SIG-M5 treated with dmso at 0.1 percent for 504 hours (cell line): ENCODE measurements at regions not wholly inside any gene's neighbourhood (a gene's known extent, or its start where the extent isn't known, plus 50 kb on each side); places are given as distances from the start of the nearest gene placed in this dataset.
A peak's percentile ranks its signal among the peaks of the same experiment; 100 is the strongest.

Experiments used
- DNase-seq: peaks from one replicate; lab custom pipeline; 2025; ENCODE audit not compliant: unreplicated experiment; lab: John Stamatoyannopoulos, UW

DNA sequence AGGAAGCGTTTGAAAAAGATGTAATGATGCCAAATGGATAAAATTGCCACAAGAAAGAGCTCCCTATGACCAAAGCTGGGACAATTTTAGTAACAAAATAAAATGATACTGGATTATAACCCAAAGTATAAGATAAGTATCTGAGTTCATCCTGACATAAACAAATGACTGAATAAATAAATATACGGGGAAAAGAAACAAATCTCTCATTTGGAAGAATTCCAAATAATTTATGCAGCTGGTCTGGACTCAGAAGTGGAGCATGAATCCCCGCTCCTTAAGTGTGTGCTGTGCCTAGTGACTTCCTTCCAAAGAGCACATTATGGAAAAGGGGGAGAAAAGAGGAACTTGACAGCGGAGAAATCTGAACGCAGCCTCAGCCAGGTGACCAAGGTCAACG, 186.2 kb downstream of the RAMP3 start:
- no peak for DNase-seq

DNA sequence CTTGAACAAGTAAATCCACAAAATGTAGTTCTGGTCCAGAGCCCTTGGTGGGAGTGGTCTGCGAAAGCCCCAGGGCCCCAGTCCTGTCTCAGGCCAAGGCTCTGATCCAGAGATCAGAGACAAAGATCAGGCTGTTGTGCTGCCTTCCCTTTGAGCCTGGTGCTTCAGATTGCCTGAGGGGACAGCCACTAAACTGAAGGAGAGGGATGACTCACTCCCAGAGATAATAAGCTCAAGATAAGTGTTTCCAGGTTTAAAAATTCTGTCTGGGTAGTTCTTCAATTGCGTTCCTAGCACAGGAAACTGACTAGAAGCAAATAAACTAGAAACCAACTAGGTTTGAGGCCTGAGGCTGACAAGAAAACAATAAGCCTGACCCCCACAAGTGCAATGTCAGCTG, 190.2 kb downstream of the RAMP3 start:
- DNase-seq = peak; percentile 34

DNA sequence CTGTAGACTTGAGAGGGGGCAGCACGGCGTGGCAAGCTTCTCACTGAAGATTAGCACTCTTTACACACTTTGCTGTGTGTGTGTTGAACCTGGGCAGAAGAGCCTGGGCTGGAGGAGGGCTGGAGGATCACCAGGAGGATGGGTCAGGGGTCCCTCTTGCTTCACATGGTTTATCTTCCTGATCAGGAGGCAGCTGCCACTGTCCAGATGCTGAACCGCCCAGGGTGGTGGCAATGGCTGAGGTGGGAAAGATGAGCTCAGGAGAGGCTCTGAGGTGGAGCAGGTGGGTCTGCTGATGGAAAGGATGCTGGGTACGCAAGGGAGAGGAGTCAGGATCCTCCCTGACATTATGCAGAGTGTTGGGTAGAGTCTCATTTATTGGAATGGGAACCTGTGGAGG, 191.5 kb downstream of the RAMP3 start:
- DNase-seq = no peak

DNA sequence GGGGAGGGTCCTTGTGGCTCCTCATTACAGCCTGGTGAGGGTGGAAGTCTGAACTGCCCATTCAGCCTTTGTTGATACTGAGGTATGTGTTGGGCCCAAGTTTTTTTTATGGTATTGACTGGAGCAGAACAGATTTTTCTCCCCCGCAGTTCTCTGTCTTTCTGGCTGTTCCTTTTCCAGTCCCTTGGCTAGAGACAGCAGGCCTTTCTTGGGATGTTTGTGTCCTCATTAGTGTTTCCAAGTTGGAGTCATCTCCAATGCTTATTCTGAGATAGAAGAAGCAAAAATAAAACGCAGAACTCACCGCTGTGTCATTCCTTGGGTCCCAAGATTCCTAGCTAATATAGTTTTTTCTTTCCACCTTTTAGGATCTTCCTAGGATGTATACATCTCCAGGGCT, 193.3 kb downstream of the RAMP3 start:
- DNase-seq = no peak

DNA sequence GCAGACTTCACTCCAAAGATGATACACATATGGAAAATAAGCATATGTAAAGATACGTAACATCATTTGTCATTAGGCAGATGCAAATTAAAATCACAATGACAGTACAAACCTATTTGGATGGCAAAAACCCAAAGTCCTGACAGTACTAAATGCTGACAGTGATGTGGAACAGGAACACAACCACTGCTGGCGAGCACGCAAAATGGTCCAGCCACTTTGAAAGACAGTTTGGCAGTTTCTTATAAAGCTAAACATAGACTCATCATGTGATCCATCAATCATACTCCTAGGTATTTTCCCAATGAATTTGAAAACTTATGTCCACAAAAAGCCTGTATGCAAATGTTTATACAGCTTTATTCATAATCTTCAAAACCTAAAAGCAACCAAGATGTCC, 200.7 kb downstream of the RAMP3 start:
- DNase-seq = no peak

DNA sequence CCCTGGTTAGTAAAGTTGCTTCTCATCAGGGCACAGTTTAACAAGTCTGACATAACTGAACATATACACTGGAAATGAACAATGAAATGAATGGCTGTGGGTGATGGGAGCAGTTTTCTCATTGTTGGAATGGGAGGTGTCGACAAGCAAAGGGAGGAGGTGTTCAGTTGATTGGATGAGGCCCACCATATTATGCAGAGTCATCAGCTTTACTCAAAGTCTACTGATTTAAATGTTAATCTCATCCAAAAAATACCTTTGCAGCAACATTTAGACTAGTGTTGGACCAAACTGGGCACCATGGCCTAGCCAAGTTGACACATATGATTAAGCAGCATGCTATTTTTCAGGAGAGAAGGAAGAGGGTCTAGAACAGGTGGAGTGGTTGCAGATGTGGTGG, 201.7 kb downstream of the RAMP3 start:
- no peak for DNase-seq

DNA sequence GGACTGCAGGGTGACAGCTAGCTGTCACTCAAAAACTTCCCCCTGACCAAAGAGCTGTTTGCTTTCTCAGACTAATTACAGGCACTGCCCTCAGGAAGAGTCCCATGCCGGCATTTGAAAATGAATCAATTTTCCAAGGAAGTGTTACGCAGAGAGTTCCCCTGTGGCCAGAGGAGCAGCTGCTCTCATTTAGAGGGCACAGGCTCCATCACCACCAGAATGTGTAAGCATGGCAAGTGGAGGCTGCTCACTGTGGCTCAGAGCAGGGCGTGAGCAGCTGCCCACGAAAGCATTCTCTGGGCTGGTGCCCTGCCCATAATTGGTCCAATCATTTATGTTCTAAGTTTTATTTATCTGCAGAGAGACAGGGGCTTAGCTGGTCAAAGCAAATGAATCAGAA, 202.2 kb downstream of the RAMP3 start:
- DNase-seq = no peak

DNA sequence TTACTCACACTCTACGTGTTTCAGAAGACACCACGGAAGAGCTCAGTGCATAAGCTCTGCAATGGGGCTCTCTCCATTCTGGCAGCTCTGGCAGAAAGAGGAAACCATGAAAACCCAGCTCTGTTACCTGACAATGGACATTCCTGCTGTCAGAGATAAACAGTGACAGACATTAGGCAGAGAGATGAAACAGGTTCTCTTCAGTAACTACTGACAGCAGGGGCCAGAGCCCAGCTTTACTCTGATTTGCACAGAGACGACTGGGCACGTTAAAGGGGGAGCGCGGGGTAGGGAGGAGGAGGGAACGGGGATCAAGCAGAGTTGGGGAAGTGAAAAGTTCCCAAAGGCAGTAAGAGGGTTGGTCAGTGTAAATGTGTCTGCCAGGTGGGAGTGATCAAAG, 206.1 kb downstream of the RAMP3 start:
- no peak for DNase-seq

DNA sequence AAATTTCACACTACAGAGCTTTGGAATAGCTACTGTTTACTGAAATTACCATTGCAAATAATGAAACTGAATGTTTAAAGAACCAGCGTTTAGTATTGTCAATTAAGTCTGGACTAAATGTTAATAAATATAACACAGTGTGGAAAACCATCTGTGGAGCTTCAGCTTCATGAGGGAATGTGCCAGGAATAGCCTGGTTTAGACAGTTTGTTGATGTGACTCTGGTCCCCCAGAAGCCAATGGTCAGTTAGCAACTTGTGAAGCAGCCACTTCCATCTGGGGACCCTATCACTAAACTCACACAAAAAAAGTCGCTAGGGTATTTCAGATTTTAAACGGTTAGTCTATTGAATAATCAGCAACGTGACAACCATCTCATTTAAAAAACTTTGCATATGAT, 207.8 kb downstream of the RAMP3 start:
- DNase-seq = no peak

DNA sequence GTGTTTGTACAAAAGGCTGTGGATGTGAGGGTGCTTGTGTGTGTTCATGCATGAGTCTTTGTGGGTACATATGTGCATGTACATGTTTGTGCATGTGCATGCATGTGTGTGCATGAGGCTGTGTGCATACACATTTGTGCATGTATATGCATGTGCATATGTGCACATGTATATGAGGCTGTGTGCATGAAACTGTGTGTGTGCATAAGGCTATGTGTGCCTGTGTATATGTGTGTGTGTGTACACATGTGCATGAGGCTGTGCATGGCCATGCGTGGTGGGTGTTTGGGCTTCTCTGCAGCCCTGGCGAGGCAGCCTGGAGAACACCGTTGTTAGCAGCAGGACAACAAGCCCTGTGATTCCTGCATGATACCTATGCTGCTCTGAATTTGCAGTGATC, 207.7 kb upstream of the ADCY1 start:
- DNase-seq = no peak

DNA sequence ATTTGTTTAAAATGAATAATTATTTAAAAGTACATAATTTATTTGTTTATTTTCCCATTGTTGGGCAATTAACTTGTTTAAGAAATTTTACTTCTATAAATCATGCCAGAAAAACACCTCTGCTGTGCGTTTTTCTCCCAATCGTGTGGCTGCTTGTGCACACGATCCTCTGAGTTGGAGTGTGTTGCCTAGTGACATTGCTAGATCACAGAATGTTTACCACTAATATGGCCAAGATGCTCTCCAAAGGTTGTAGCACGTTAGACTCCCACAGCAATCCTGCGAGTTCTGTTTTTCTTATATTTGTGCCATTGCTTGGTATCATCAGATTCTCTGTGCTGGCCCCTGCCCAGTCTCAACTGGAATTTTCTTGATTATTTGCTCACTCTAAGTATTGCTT, 207.1 kb upstream of the ADCY1 start:
- DNase-seq = no peak

DNA sequence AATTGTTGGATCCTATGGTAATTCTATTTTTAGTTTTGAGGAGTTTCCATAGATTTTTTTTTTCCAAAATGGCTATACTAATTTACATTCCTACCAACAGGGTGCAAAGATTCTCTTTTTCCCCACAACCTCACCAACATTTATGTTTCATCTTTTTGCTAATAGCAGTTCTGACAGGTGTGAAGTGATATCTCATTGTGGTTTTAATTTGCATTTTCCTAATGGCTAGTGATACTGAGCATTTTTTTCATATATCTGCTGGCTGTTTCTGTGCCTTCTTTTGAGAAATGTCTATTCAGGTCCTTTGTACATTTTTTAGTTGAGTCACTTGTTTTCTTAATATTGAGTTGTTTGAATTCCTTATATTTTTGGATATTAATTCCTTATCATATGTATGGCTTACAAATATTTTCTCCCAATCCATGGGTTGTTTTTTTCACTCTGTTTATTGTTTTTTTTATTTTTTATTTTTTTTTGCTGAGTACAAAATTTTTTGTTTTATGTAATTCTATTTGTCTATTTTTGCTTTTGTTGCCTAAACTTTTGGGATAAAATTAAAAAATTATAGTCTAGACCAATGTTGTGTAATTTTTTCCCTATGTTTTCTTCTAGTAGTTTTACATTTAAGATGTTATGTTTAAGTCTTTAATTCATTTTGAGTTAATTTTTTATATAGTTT, 205.9 kb upstream of the ADCY1 start:
- no peak for DNase-seq

DNA sequence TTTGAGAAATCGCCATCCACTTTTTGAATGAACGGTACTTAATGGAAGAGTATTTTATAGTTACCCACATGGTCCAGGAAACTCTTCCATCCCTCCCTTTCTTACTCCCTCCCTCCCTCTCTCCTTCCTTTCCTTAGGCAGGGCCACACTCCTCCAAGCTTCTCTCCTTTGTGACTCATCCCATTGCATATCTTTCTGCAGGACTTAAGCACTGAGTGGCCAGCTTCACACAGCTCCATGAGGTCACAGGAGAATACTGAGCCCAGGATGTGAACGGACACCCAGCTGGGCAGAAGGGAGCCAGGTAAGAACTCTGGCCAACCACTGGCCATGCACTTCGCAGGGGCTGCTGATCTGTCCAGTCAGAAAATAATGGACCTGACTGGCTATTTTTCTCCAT, 189.7 kb upstream of the ADCY1 start:
- DNase-seq = no peak

DNA sequence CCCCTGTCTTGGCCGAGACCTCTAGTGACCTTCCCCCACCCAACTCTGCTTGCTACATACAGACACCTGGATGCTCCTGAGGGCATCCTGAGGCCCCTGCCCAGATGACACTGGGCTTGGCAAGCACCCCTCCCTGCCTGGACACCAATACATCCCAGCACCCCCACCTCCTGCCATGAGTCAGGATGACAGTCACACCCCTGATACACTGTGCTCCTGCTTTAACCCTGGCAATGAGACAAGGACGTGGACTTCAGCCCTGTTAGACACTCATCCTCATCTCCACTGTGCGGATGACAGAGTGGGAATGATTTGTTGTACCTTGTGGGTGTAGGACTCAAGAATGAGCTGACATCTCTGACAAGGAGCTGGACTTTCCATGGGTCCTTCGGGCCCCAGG, 186.3 kb upstream of the ADCY1 start:
- DNase-seq = no peak

DNA sequence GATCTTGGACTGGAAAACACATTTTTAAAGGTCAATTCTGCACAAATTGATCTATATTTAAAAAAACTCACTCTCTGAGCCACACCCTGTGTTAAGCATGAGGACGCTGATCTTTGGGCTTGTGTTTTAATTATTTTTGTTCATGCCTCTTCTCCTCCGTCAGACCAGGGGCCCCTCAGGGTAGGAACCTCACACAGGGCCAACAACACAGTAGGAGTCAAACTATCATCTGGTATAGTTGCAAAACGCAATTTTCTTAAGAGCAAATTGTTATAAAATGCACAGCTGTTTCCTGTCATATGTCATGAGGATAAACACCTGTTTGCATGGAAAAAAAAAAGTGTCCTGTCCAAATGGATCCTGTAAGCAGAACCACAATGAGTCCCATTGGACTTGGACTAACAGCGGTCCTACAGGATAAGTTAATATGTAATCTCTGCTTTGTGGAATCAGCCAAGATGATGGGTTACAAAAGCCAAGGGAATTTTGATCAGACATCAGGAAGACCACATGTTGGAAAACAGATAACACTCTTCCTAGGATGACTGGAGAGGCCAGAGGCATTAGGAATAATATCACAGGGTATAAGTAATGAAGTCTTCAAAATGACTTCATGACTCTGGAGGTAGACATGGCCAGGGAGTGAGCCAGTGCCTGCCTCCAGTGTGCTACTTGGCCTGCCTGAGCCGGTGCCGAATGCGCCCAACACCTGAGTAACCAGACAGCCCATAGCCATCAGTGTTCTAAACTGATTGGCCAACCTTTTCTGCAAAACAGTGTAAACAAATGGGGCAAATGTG, 184.9 kb upstream of the ADCY1 start:
- no peak for DNase-seq

DNA sequence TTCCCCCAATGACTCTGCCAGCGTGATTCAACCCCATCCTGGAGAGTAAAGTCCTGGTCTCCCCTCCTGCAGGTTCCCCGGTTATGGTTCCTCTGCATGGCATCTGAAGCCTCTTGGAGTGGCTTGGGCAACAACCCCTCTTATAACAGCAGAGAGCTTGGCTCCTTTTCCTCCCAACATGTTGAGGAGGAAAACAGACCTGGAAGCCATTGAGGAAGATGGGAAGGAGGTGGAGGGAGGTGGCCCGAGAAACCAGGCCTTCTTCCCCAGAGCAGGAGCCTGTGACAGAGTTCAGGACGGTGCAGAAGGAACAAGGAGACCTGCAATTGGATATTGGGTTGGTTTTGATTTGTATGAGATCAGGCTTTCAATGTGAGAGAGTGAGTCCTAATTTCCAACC, 184.0 kb upstream of the ADCY1 start:
- DNase-seq = no peak

DNA sequence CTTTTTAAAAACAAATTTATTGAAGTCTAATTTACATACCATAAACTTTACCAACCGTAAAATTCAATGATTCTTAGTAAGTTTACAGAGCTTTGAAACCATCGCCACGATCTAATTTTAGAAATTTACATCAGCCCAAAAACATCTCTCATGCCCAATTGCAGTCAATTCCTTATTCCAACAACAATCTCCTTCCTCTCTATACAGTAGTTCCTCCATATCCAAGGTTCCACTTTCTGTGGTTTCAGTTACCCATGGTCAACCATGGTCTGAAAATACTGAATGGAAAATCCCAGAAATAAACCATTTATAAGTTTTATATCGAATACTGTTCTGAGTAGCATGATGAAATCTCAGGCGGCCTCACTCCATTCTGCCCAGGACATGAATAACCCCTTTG, 183.4 kb upstream of the ADCY1 start:
- no peak for DNase-seq

DNA sequence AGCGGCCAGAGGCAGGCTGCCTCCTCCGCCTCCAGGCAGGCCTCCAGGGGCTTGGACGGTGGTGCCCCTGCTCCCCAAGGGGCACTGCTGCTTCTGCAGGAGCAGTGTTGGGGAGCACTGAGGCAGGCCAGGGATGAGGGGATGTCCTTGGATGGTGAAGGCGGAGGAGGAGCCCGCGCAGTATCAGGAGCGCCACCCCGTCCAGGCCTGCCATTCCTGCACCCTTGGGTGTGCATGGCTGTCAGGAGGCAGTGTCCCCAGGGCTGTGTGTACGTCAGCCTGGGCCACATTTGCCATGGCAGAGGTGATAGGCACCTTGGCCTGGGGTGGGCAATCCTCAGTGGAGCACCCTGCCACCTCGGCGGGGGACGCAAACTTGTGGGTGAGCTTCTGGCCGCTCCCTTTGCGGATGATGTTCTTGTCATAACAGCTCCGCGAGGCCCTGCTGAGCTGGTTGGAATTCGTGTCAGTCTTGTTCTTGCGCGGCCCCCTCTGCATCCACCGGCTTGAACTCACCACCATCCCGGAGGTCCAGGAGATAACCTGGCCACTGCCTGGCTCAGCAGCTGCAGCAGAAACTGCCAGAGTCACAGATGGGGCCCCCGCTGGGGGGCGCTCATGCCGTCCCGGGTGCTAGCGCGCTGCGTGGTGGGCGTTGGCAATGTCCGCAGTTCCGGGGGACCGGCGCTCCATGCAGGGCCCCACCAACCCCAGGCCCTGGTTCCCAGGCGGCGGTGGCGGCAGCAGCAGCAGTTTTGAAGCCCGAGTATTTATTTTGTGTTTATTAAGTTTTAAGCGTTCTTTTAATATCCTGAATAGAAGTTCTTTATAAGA, 182.3 kb upstream of the ADCY1 start:
- no peak for DNase-seq

DNA sequence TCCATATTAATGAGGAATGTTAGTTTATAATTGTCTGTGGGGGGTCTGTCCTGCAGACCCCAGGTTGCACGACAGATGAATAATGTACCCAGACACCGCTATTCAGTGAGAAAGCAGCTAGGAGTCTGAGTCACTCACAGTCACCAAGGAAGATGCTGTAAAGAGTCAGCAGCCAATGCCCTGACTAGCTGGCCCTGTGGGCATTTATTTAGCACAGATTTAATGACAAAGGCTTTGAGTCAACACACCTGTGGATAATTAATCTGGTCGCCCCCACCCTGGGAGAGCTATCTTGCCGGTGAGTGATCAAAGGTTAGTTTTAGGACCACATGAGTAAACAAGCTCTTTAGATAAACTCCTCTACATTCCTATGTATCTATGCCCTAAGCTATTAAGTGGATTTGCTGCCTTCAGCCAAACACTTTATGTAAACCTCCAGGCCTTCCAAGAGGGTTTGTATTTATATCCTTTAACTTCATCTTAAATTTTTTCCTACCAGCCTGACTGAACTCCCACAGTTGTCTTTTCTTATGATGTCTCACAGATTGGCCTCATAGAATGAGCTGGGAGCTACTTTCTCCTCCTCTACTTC, 180.0 kb upstream of the ADCY1 start:
- DNase-seq = no peak

DNA sequence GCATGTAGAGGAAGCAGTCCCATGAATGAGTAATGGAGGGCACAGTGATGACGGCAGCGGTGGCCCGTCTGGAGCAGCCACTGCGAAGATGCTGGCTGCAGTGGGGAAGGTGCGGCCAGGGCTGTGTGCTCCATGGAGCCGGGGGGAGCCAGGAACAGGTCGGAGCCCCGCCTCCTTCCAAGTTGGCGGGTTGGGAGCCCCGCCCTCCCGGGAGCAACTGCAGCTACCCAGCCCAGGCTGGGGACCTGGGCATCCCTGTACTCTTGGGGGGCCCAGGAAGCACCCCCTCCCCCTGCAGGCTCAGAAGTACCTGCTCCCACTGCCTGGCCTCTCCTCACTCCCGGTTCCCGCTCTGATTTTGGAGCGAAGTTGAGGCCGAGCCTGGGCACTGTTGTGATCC, 175.1 kb upstream of the ADCY1 start:
- DNase-seq = no peak

DNA sequence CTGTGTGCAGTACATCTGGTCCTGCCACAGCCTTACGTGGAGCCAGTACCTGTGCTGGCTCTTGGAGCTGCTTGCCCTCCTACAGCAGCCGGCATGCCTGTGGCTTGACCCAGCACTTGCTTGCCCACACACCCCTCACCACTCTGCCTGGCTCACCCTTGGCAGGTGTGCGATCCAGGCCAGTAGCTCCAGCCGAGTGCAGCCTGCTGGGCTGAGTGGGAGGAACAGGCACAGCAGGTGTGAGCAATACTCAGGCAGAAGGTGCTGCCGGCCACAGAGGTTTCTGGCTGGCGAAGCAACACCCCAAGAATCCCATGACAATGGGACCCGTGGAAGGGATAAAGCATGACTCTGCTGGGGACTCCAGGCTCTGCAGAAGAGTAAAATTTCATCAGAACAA, 173.5 kb upstream of the ADCY1 start:
- DNase-seq = no peak

DNA sequence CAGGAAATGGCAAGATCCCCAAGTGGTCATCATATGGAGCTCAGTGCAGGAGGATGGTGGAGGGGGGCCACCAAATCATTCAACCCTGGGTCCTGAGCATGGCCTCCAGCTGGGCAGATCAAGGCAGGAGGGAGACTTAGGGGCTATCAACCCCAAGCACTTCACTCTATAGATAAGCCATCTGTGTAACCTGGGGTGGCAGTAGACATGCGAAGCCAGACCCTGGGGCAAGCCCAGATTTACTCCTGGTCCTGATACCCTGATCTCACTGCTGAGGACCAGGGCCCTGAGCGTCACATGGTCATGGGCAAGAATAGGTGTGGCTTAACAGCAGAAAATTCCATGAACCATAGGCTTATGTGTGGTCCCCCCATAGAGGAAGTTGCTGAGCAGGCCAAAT, 173.0 kb upstream of the ADCY1 start:
- DNase-seq = no peak
